Sigmoid colon (tissue), 6 donors: ENCODE measurements at regions not wholly inside any gene's neighbourhood (a gene's known extent, or its start where the extent isn't known, plus 50 kb on each side); places are given as distances from the start of the nearest gene placed in this dataset.

Experiments used
- DNase-seq: peaks from one replicate; pipeline ENCODE4 v3.0.0-alpha.2; 2019
- H3K27ac ChIP-seq, 4 donors: fragments of 200-600 bp; sonication (generic); one replicate each; pipeline ENCODE4 v1.5.1; 2016 to 2019; ENCODE audit warnings: mild to moderate bottlenecking in 1 of 4
- H3K27me3 ChIP-seq, 3 donors: fragments of 200-600 bp; sonication (generic); one replicate each; pipeline ENCODE4 v1.5.1; 2019; ENCODE audit warnings: mild to moderate bottlenecking in 1 of 3
- H3K36me3 ChIP-seq, 4 donors: fragments of 200-600 bp; sonication (generic); one replicate each; pipeline ENCODE4 v1.5.1; 2016 to 2019
- H3K4me1 ChIP-seq, 4 donors: fragments of 200-600 bp; sonication (generic); one replicate each; pipeline ENCODE4 v1.5.1; 2017 to 2019
- H3K4me3 ChIP-seq, 4 donors: fragments of 200-600 bp; sonication (generic); one replicate each; pipeline ENCODE4 v1.5.1; 2017 to 2019; ENCODE audit warnings: mild to moderate bottlenecking in 2 of 4, moderate library complexity in 1 of 4
- H3K9me3 ChIP-seq, 4 donors: fragments of 200-600 bp in 3 of 4; sonication (generic) in 3 of 4; one replicate each; pipeline versions ENCODE4 v1.5.1 to v1.6.1; 2013 to 2019
- CTCF ChIP-seq, 4 experiments: fragments of 450-650 bp in 3 of 4; fragments of 200-600 bp in 1 of 4; IDR thresholded peaks; one replicate each; pipeline ENCODE4 v1.5.1; 2016 to 2019; ENCODE audit warnings: antibody characterized with exemption in 4 of 4, mild to moderate bottlenecking in 3 of 4, moderate library complexity in 2 of 4
- EP300 ChIP-seq, 4 donors: sonication (generic); formaldehyde crosslinking; IDR thresholded peaks; one replicate each; pipeline ENCODE4 v1.6.1; 2017; ENCODE audit warnings: antibody characterized with exemption in 4 of 4
- POLR2A ChIP-seq, 2 donors: fragments of 450-650 bp; IDR thresholded peaks; one replicate each; pipeline ENCODE4 v1.6.1; 2016; ENCODE audit warnings: antibody characterized with exemption in 2 of 2, mild to moderate bottlenecking in 2 of 2, moderate library complexity in 2 of 2
- POLR2AphosphoS5 ChIP-seq, 4 donors: sonication (generic); formaldehyde crosslinking; IDR thresholded peaks; one replicate each; pipeline ENCODE4 v1.6.1; 2017; ENCODE audit warnings: antibody characterized with exemption in 4 of 4
- WGBS, 2 donors: extraction: QIAGEN DNeasy Blood & Tissue Kit; methylation state at CpG; one replicate each; pipeline ENCODE4 v1.1.7; 2013; 5-methylcytosine and 5-hydroxymethylcytosine counted together
- intact Hi-C: fragments of 100-400 bp; cut with DNase I; formaldehyde crosslinking; loops from one replicate; pipeline ENCODE4 v1.15.1; 2023
- donor health status: healthy with polysubstance abuse.
- donor health status: healthy.

- intact Hi-C loops = no loop called here
- Histone ChIP-seq H3K27ac (no peak overlapping the region), H3K27me3 (no peaks in the 10 kb centered on the region), H3K9me3 (no peaks in the 10 kb centered on the region), H3K4me1 (no peaks in the 10 kb centered on the region), H3K4me3 (no peak overlapping the region), H3K36me3 (no peaks in the 10 kb centered on the region)
- DNase-seq = no peak
- no peak for TF ChIP-seq POLR2AphosphoS5 (IDR thresholded peaks at IDR 0.05)
- no peak for TF ChIP-seq CTCF (IDR thresholded peaks at IDR 0.05)
- no peak for TF ChIP-seq EP300 (IDR thresholded peaks at IDR 0.05)
- TF ChIP-seq POLR2A (IDR thresholded peaks at IDR 0.05) = no peak
Measured at GRCh38 chr6:128616342-128616741, 95.9 kb upstream of the PTPRK start.

- WGBS, 2 donors = 87 to 91% methylated on average over 3 of the region's 3 CpGs
- no peak overlapping the region for H3K4me3 ChIP-seq
- intact Hi-C loops = no loop called here
- no peaks in the 10 kb centered on the region for H3K9me3 ChIP-seq
- H3K4me1 ChIP-seq = no peaks in the 10 kb centered on the region
- H3K27me3 ChIP-seq = no peaks in the 10 kb centered on the region
- TF ChIP-seq CTCF (IDR thresholded peaks at IDR 0.05) (no peak), POLR2A (IDR thresholded peaks at IDR 0.05) (no peak), EP300 (IDR thresholded peaks at IDR 0.05) (no peak), POLR2AphosphoS5 (IDR thresholded peaks at IDR 0.05) (no peak)
- H3K36me3 ChIP-seq = no peaks in the 10 kb centered on the region
- H3K27ac ChIP-seq = no peak overlapping the region
- no peak for DNase-seq
Measured at GRCh38 chr6:128606611-128607010, 86.2 kb upstream of the PTPRK start.

GRCh38 chr6:128605961-128606360 is 85.6 kb upstream of the PTPRK start:
- DNase-seq = no peak
- Histone ChIP-seq H3K4me3 (no peak overlapping the region), H3K4me1 (peaks cover 0 to 2% (median 0%) of the 10 kb centered on the region in 4 donors), H3K27ac (no peak overlapping the region), H3K36me3 (no peaks in the 10 kb centered on the region), H3K9me3 (no peaks in the 10 kb centered on the region), H3K27me3 (no peaks in the 10 kb centered on the region)
- 81 to 83% methylated on average over 2 of the region's 2 CpGs for WGBS, 2 donors
- intact Hi-C loops = no loop called here
- TF ChIP-seq POLR2AphosphoS5 (IDR thresholded peaks at IDR 0.05) (no peak), POLR2A (IDR thresholded peaks at IDR 0.05) (no peak), EP300 (IDR thresholded peaks at IDR 0.05) (no peak)

- Histone ChIP-seq H3K9me3 (no peaks in the 10 kb centered on the region), H3K27ac (no peak overlapping the region), H3K4me1 (peaks cover 0 to 6% (median 0%) of the 10 kb centered on the region in 4 donors), H3K36me3 (no peaks in the 10 kb centered on the region), H3K4me3 (no peak overlapping the region), H3K27me3 (no peaks in the 10 kb centered on the region)
- TF ChIP-seq CTCF (IDR thresholded peaks at IDR 0.05) (no peak), POLR2AphosphoS5 (IDR thresholded peaks at IDR 0.05) (no peak), POLR2A (IDR thresholded peaks at IDR 0.05) (no peak), EP300 (IDR thresholded peaks at IDR 0.05) (no peak)
- DNase-seq = no peak
- 69 to 72% methylated on average over 4 of the region's 4 CpGs for WGBS, 2 donors
- intact Hi-C loops = no loop called here
Measured at GRCh38 chr6:128601060-128601459, 80.7 kb upstream of the PTPRK start.

- 43 to 72% methylated on average over 4 of the region's 4 CpGs for WGBS, 2 donors
- no peak for TF ChIP-seq CTCF (IDR thresholded peaks at IDR 0.05)
- no peak for TF ChIP-seq POLR2A (IDR thresholded peaks at IDR 0.05)
- no peak for TF ChIP-seq EP300 (IDR thresholded peaks at IDR 0.05)
- no peak for TF ChIP-seq POLR2AphosphoS5 (IDR thresholded peaks at IDR 0.05)
- Histone ChIP-seq H3K9me3 (no peaks in the 10 kb centered on the region), H3K27ac (no peak overlapping the region), H3K4me3 (no peak overlapping the region), H3K36me3 (no peaks in the 10 kb centered on the region), H3K4me1 (peaks cover 0 to 6% (median 0%) of the 10 kb centered on the region in 4 donors), H3K27me3 (no peaks in the 10 kb centered on the region)
- intact Hi-C loops = no loop called here
- no peak for DNase-seq
Measured at GRCh38 chr6:128600397-128600951, 80.1 kb upstream of the PTPRK start.
